A549 (cell line): ENCODE measurements at regions not wholly inside any gene's neighbourhood (a gene's known extent, or its start where the extent isn't known, plus 50 kb on each side); places are given as distances from the start of the nearest gene placed in this dataset.

Source experiments
- ATAC-seq, 2 experiments: fragments of 200-7000 bp in 1 of 2; fragments of >200 bp in 1 of 2; cut with Nextera tagmentation in 1 of 2; cut with Tn5 transposase in 1 of 2; 3 replicates each; pipeline versions ENCODE4 v1.8.0 to v1.9.1; 2018 to 2020; ENCODE audit warnings: mild to moderate bottlenecking in 1 of 2, moderate library complexity in 1 of 2
- CTCF ChIA-PET: fragments of 300-600 bp; sonication (Branson Sonifier 250); formaldehyde crosslinking; extraction: SDS; loops from one replicate; lab custom pipeline; 2021; ENCODE audit warnings: antibody characterized with exemption, inconsistent platforms; lab: Yijun Ruan, JAX
- POLR2A ChIA-PET: fragments of 350-600 bp; formaldehyde crosslinking; extraction: SDS; loops from one replicate; lab custom pipeline; 2021; ENCODE audit warnings: antibody characterized with exemption, inconsistent platforms; lab: Yijun Ruan, JAX
- DNase-seq, 2 experiments: peaks; one replicate each; pipeline versions ENCODE4 v3.0.0 to v3.0.0-alpha.2; 2011 to 2016; ENCODE audit warnings: low read depth in 1 of 2, low spot score in 1 of 2
- FAIRE-seq: peaks from 2 replicates; lab custom pipeline; 2011; peaks lifted over from hg19 to GRCh38; lab: Jason Lieb, UNC
- H3K27ac ChIP-seq, 2 experiments: fragments of >200 bp; sonication (Bioruptor Twin); formaldehyde crosslinking; 3 replicates each; pipeline ENCODE4 v1.5.1; 2016 to 2017
- H3K4me1 ChIP-seq: fragments of >200 bp; sonication (Bioruptor Twin); formaldehyde crosslinking; 3 replicates; pipeline ENCODE4 v1.6.1; 2016
- H3K4me2 ChIP-seq: fragments of >200 bp; sonication (Bioruptor Twin); formaldehyde crosslinking; 3 replicates; pipeline ENCODE4 v1.6.1; 2016
- H3K4me3 ChIP-seq: fragments of >200 bp; sonication (Bioruptor Twin); formaldehyde crosslinking; 3 replicates; pipeline ENCODE4 v1.5.1; 2016
- H3K9me3 ChIP-seq: fragments of >200 bp; sonication (Bioruptor Twin); formaldehyde crosslinking; 3 replicates; pipeline ENCODE4 v1.6.1; 2016
- BHLHE40 ChIP-seq: IDR thresholded peaks from 2 replicates; pipeline ENCODE4 v1.6.1; 2012; ENCODE audit warnings: low read depth, low read length, inconsistent platforms
- CEBPB ChIP-seq, 2 experiments: fragments of >200 bp in 1 of 2; sonication (Bioruptor Twin) in 1 of 2; formaldehyde crosslinking in 1 of 2; IDR thresholded peaks; 2 replicates each; pipeline ENCODE4 v1.6.1; 2012 to 2016
- FOSB ChIP-seq: fragments of 250-450 bp; sonication (Bioruptor Pico); IDR thresholded peaks from 2 replicates; pipeline ENCODE4 v1.5.0; 2020; ENCODE audit warnings: mild to moderate bottlenecking, moderate library complexity
- GATA3 ChIP-seq: IDR thresholded peaks from 2 replicates; pipeline ENCODE4 v1.6.1; 2012; ENCODE audit warnings: borderline replicate concordance
- HEYL ChIP-seq: fragments of 250-450 bp; sonication (Bioruptor Pico); IDR thresholded peaks from 2 replicates; pipeline ENCODE4 v1.8.0; 2021; ENCODE audit warnings: mild to moderate bottlenecking, moderate library complexity
- HOXA7 ChIP-seq: fragments of 250-450 bp; sonication (Bioruptor Pico); IDR thresholded peaks from 2 replicates; pipeline ENCODE4 v1.5.0; 2020; ENCODE audit warnings: mild to moderate bottlenecking, moderate library complexity
- HOXB13 ChIP-seq: fragments of 250-450 bp; sonication (Bioruptor Pico); IDR thresholded peaks from 2 replicates; pipeline ENCODE4 v1.5.0; 2020; ENCODE audit warnings: low read depth, mild to moderate bottlenecking, moderate library complexity
- HOXB5 ChIP-seq: fragments of 250-450 bp; sonication (Bioruptor Pico); IDR thresholded peaks from 2 replicates; pipeline ENCODE4 v1.5.0; 2020; ENCODE audit warnings: mild to moderate bottlenecking, moderate library complexity
- JUN ChIP-seq, 2 experiments: fragments of >200 bp; sonication (Bioruptor Twin); formaldehyde crosslinking; IDR thresholded peaks; 2 replicates in 1 of 2; 3 replicates in 1 of 2; pipeline ENCODE4 v1.6.1; 2016 to 2017
- KDM5A ChIP-seq: fragments of 200-600 bp; sonication (generic); IDR thresholded peaks from 2 replicates; pipeline ENCODE4 v1.6.1; 2016; ENCODE audit warnings: antibody characterized with exemption, mild to moderate bottlenecking
- MAFK ChIP-seq: fragments of 450-650 bp; IDR thresholded peaks from 2 replicates; pipeline ENCODE4 v1.6.1; 2014; ENCODE audit not compliant: partially characterized antibody
- MAZ ChIP-seq: fragments of 150-350 bp; IDR thresholded peaks from 2 replicates; pipeline ENCODE4 v1.6.1; 2014; ENCODE audit warnings: antibody characterized with exemption, low read depth, low read length, borderline replicate concordance
- NFE2L2 ChIP-seq: fragments of 150-350 bp; conservative IDR thresholded peaks from 2 replicates; pipeline ENCODE4 v1.6.1; 2014; ENCODE audit warnings: low read length
- NR3C1 ChIP-seq: fragments of >200 bp; sonication (Bioruptor Twin); formaldehyde crosslinking; IDR thresholded peaks from 3 replicates; pipeline ENCODE4 v1.6.1; 2017
- PHF8 ChIP-seq: fragments of 200-600 bp; sonication (generic); IDR thresholded peaks from 2 replicates; pipeline ENCODE4 v1.6.1; 2016; ENCODE audit warnings: low read depth, mild to moderate bottlenecking, antibody characterized with exemption, moderate library complexity, borderline replicate concordance
- POLR2A ChIP-seq: IDR thresholded peaks from 2 replicates; pipeline ENCODE4 v1.6.1; 2012; ENCODE audit warnings: mild to moderate bottlenecking, low read length
- POLR2AphosphoS2 ChIP-seq: conservative IDR thresholded peaks from 2 replicates; pipeline ENCODE4 v1.6.1; 2012; ENCODE audit warnings: low read length, improper control_type of control experiment, inconsistent platforms
- SREBF2 ChIP-seq: fragments of 450-650 bp; IDR thresholded peaks from 2 replicates; pipeline ENCODE4 v1.6.1; 2014; ENCODE audit warnings: mild to moderate bottlenecking, moderate library complexity
- TFCP2L1 ChIP-seq: fragments of 250-450 bp; sonication (Bioruptor Pico); IDR thresholded peaks from 2 replicates; pipeline ENCODE4 v1.5.0; 2021; ENCODE audit warnings: mild to moderate bottlenecking
- ZC3H11A ChIP-seq: fragments of 450-650 bp; IDR thresholded peaks from 2 replicates; pipeline ENCODE4 v1.6.1; 2014; ENCODE audit warnings: antibody characterized with exemption, mild to moderate bottlenecking
- ZFP36 ChIP-seq: fragments of 450-650 bp; IDR thresholded peaks from 2 replicates; pipeline ENCODE4 v1.6.1; 2014; ENCODE audit warnings: borderline replicate concordance; ENCODE audit not compliant: partially characterized antibody
- ZSCAN20 ChIP-seq: fragments of 250-450 bp; sonication (Bioruptor Pico); IDR thresholded peaks from 2 replicates; pipeline ENCODE4 v1.8.0; 2022; ENCODE audit warnings: mild to moderate bottlenecking, moderate library complexity
- whole genome bisulfite sequencing: methylation state at CpG from one replicate; pipeline ENCODE4 v1.1.6; 2017; ENCODE audit errors: missing lambda C conversion rate; 5-methylcytosine and 5-hydroxymethylcytosine counted together
- TF ChIP-seq, protein P1 (sequence below): fragments of >200 bp; sonication (Bioruptor Twin); formaldehyde crosslinking; IDR thresholded peaks from 2 replicates; pipeline ENCODE4 v1.6.1; 2016
- TF ChIP-seq, protein P2 (sequence below): fragments of 250-450 bp; sonication (Bioruptor Pico); IDR thresholded peaks from 2 replicates; pipeline ENCODE4 v1.5.0; 2020; ENCODE audit warnings: low read depth, mild to moderate bottlenecking, moderate library complexity
- TF ChIP-seq, protein P3 (sequence below): IDR thresholded peaks from 2 replicates; pipeline ENCODE4 v1.6.1; 2012
- TF ChIP-seq, protein P4 (sequence below): fragments of 250-450 bp; sonication (Bioruptor Pico); IDR thresholded peaks from 2 replicates; pipeline ENCODE4 v1.5.0; 2021; ENCODE audit warnings: mild to moderate bottlenecking, moderate library complexity, borderline replicate concordance
- TF ChIP-seq, protein P5 (sequence below): fragments of >200 bp; sonication (Bioruptor Twin); formaldehyde crosslinking; IDR thresholded peaks from 3 replicates; pipeline ENCODE4 v1.5.1; 2016
- TF ChIP-seq, protein P6 (sequence below): fragments of 450-650 bp; IDR thresholded peaks from 2 replicates; pipeline ENCODE4 v1.6.1; 2014; ENCODE audit warnings: antibody characterized with exemption
- TF ChIP-seq, protein P7 (sequence below): IDR thresholded peaks from 2 replicates; pipeline ENCODE4 v1.6.1; 2012

DNA sequence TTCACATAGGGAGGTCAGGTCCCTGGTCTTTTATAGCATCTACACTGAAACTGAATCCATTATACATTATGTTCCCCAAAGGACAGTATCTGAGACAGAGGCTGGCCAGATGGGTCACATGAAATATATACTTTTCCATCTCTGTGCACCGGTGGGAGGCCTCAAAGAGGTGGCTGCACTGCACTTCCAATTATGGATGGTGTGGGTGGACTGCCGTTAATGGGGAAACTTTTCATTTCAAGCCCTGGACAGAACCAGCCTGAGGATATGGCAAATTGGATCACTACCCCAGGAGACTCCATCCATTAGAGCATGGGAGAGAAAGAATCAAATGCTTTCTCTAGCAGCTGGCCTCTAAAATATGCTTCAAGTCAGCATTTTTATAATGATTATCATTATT, 280.5 kb upstream of the OPRM1 start:
- Histone ChIP-seq H3K4me2 (no peak overlapping the region), H3K27ac (no peak overlapping the region), H3K9me3 (no peaks in the 10 kb centered on the region), H3K4me3 (no peak overlapping the region), H3K4me1 (no peaks in the 10 kb centered on the region)
- TF ChIP-seq NFE2L2: no peak
- TF ChIP-seq MAFK: no peak
- no peak for TF ChIP-seq MAZ
- TF ChIP-seq KDM5A: no peak
- no peak for TF ChIP-seq HEYL
- TF ChIP-seq JUN (IDR thresholded peaks at IDR 0.05): no peak
- no peak for TF ChIP-seq FOSB (CRISPR knock-in tag)
- no peak for TF ChIP-seq HOXA7 (CRISPR knock-in tag)
- TF ChIP-seq, protein P1, sequence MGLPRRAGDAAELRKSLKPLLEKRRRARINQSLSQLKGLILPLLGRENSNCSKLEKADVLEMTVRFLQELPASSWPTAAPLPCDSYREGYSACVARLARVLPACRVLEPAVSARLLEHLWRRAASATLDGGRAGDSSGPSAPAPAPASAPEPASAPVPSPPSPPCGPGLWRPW: no peak
- FAIRE-seq (no peak), ATAC-seq (no peak), DNase-seq (no peak)
- CTCF ChIA-PET: no interaction called here
- POLR2A ChIA-PET: no interaction called here
- 8% methylated on average over 2 of the region's 2 CpGs for WGBS

DNA sequence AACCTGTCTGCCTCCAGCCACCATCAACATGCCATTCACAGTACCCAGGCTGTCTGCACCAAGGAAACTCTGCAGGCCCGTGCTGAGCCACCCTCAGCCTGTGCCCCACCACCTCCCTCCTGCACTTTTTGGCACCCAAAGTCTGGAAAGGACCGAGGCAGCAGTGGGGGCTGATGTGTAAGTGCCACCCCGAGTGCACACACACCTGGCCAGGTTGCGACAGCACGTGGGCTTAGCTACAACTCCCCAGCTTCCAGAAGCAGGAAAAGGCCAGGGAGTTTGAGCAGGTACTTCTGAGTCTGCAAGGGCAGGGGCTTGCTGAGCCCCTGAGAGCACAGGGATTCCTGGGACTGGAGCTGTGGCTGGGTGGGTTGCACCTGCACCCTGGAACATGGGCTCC, 303.3 kb upstream of the OPRM1 start:
- no peak overlapping the region for H3K27ac ChIP-seq
- H3K4me2 ChIP-seq: no peak overlapping the region
- POLR2A ChIA-PET: no interaction called here
- WGBS: no CpG with 5 or more reads among the region's 5 CpGs
- no peaks in the 10 kb centered on the region for H3K9me3 ChIP-seq
- no peak overlapping the region for H3K4me3 ChIP-seq
- no peaks in the 10 kb centered on the region for H3K4me1 ChIP-seq
- DNase-seq (no peak), FAIRE-seq (no peak), ATAC-seq (no peak)
- CTCF ChIA-PET: no interaction called here
- TF ChIP-seq CEBPB (IDR thresholded peaks at IDR 0.05): no peak
- TF ChIP-seq HEYL: no peak
- TF ChIP-seq TFCP2L1 (CRISPR knock-in tag): no peak
- TF ChIP-seq, protein P2, sequence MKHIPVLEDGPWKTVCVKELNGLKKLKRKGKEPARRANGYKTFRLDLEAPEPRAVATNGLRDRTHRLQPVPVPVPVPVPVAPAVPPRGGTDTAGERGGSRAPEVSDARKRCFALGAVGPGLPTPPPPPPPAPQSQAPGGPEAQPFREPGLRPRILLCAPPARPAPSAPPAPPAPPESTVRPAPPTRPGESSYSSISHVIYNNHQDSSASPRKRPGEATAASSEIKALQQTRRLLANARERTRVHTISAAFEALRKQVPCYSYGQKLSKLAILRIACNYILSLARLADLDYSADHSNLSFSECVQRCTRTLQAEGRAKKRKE (CRISPR knock-in tag): no peak
- TF ChIP-seq GATA3: no peak
- no peak for TF ChIP-seq JUN (IDR thresholded peaks at IDR 0.05)
- TF ChIP-seq, protein P3, sequence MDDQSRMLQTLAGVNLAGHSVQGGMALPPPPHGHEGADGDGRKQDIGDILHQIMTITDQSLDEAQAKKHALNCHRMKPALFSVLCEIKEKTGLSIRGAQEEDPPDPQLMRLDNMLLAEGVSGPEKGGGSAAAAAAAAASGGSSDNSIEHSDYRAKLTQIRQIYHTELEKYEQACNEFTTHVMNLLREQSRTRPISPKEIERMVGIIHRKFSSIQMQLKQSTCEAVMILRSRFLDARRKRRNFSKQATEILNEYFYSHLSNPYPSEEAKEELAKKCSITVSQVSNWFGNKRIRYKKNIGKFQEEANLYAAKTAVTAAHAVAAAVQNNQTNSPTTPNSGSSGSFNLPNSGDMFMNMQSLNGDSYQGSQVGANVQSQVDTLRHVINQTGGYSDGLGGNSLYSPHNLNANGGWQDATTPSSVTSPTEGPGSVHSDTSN: no peak
- TF ChIP-seq MAZ: no peak
- no peak for TF ChIP-seq NFE2L2
- TF ChIP-seq, protein P4, sequence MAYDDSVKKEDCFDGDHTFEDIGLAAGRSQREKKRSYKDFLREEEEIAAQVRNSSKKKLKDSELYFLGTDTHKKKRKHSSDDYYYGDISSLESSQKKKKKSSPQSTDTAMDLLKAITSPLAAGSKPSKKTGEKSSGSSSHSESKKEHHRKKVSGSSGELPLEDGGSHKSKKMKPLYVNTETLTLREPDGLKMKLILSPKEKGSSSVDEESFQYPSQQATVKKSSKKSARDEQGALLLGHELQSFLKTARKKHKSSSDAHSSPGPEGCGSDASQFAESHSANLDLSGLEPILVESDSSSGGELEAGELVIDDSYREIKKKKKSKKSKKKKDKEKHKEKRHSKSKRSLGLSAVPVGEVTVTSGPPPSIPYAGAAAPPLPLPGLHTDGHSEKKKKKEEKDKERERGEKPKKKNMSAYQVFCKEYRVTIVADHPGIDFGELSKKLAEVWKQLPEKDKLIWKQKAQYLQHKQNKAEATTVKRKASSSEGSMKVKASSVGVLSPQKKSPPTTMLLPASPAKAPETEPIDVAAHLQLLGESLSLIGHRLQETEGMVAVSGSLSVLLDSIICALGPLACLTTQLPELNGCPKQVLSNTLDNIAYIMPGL (CRISPR knock-in tag): no peak
- TF ChIP-seq ZFP36: no peak
- TF ChIP-seq HOXB13 (CRISPR knock-in tag): no peak
- TF ChIP-seq BHLHE40: no peak
- TF ChIP-seq MAFK: no peak
- no peak for TF ChIP-seq POLR2A
- TF ChIP-seq, all 56 proteins: peak for 0

DNA sequence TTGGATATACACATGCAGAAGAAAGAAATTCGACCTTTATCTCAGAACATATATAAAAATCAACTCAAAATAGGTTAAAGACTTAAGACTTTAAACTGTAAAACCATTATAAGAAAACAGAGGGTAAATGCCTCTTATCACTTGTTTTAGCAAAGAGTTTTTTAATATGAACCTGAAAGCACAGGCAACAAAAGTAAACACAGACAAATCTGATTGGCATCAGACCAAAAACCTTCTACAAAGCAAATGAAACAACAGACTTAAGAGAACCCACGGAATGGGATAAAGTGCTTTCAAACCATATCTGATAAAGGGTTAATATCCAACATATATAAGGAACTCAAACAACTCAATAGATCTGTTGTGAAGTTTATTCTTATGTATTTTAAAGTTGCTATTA, 309.9 kb upstream of the OPRM1 start:
- no peak overlapping the region for H3K4me2 ChIP-seq
- CTCF ChIA-PET: no interaction called here
- 6% methylated on average over 2 of the region's 2 CpGs for WGBS
- H3K4me3 ChIP-seq: no peak overlapping the region
- no peak for TF ChIP-seq SREBF2
- TF ChIP-seq, protein P5, sequence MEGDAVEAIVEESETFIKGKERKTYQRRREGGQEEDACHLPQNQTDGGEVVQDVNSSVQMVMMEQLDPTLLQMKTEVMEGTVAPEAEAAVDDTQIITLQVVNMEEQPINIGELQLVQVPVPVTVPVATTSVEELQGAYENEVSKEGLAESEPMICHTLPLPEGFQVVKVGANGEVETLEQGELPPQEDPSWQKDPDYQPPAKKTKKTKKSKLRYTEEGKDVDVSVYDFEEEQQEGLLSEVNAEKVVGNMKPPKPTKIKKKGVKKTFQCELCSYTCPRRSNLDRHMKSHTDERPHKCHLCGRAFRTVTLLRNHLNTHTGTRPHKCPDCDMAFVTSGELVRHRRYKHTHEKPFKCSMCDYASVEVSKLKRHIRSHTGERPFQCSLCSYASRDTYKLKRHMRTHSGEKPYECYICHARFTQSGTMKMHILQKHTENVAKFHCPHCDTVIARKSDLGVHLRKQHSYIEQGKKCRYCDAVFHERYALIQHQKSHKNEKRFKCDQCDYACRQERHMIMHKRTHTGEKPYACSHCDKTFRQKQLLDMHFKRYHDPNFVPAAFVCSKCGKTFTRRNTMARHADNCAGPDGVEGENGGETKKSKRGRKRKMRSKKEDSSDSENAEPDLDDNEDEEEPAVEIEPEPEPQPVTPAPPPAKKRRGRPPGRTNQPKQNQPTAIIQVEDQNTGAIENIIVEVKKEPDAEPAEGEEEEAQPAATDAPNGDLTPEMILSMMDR: no peak
- TF ChIP-seq ZSCAN20: no peak
- TF ChIP-seq HOXB5: no peak
- no peak for TF ChIP-seq POLR2AphosphoS2
- no peak for TF ChIP-seq MAZ
- no peak for TF ChIP-seq ZC3H11A
- TF ChIP-seq PHF8: no peak
- no peak for TF ChIP-seq POLR2A
- TF ChIP-seq NR3C1: no peak
- TF ChIP-seq, protein P6, sequence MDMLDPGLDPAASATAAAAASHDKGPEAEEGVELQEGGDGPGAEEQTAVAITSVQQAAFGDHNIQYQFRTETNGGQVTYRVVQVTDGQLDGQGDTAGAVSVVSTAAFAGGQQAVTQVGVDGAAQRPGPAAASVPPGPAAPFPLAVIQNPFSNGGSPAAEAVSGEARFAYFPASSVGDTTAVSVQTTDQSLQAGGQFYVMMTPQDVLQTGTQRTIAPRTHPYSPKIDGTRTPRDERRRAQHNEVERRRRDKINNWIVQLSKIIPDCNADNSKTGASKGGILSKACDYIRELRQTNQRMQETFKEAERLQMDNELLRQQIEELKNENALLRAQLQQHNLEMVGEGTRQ: no peak
- TF ChIP-seq, protein P7, sequence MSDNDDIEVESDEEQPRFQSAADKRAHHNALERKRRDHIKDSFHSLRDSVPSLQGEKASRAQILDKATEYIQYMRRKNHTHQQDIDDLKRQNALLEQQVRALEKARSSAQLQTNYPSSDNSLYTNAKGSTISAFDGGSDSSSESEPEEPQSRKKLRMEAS: no peak
- no peaks in the 10 kb centered on the region for H3K4me1 ChIP-seq
- no peaks in the 10 kb centered on the region for H3K9me3 ChIP-seq
- POLR2A ChIA-PET: no interaction called here
- FAIRE-seq (no peak), ATAC-seq (no peak), DNase-seq (no peak)
- H3K27ac ChIP-seq: no peak overlapping the region
